ENCODE measurements at regions not wholly inside any gene's neighbourhood (a gene's known extent, or its start where the extent isn't known, plus 50 kb on each side); places are given as distances from the start of the nearest gene placed in this dataset.

- DNase-seq (ENCODE audit: low read depth in 1 of 2, low spot score in 2 of 2) (no peak), FAIRE-seq (no peak)
- H2AK5ac ChIP-seq (ENCODE audit: low read depth, low read length) = no peak overlapping the region
- no peak overlapping the region for H2AFZ ChIP-seq (ENCODE audit: low read length)
- no peak overlapping the region for H3K18ac ChIP-seq (ENCODE audit: extremely low read depth, low read length)
- peaks cover 2 to 18% (median 10%) of the 10 kb centered on the region in 4 experiments; a peak in 3 of 7 replicates for H3K4me1 ChIP-seq (replicated peaks in 1 of 4; ENCODE audit: control insufficient read depth in 3 of 4, insufficient read depth in 4 of 4, low read length in 3 of 4)
- H3K4me2 ChIP-seq (ENCODE audit: insufficient read depth in 1 of 2, low read depth in 2 of 2, low read length in 2 of 2) = 0 out of 4 replicates have a peak overlapping the region, but pooled peaks have one; percentile 4 to 25
- no peak overlapping the region for H2BK120ac ChIP-seq (replicated peaks; ENCODE audit: low read depth, low read length)
- no peak overlapping the region for H2BK12ac ChIP-seq (ENCODE audit: low read depth, low read length)
- H3K9ac ChIP-seq (replicated peaks in 1 of 4; ENCODE audit: extremely low read depth in 1 of 4, low read depth in 3 of 4, low read length in 3 of 4) = no peak overlapping the region
- no peak overlapping the region for H3K27ac ChIP-seq (ENCODE audit: low read depth, low read length)
- H3K4me3 ChIP-seq (ENCODE audit: extremely low read depth in 1 of 4, insufficient read depth in 2 of 4, low read depth in 3 of 4, low read length in 4 of 4) = no peak overlapping the region
- peaks cover 0 to 2% (median 0%) of the 10 kb centered on the region in 4 experiments; a peak in 3 of 7 replicates for H3K27me3 ChIP-seq (replicated peaks in 1 of 4; ENCODE audit: control insufficient read depth in 3 of 4, extremely low read depth in 1 of 4, insufficient read depth in 3 of 4, low read length in 3 of 4)
- H2BK5ac ChIP-seq (ENCODE audit: low read depth, low read length) = no peak overlapping the region
- H4K20me1 ChIP-seq (replicated peaks in 1 of 2; ENCODE audit: control insufficient read depth in 1 of 2, insufficient read depth in 2 of 2, low read length in 2 of 2) = no peaks in the 10 kb centered on the region
- H3K79me1 ChIP-seq (ENCODE audit: low read depth, low read length) = no peaks in the 10 kb centered on the region
- H2BK20ac ChIP-seq (ENCODE audit: low read length) = no peak overlapping the region
- H3K4ac ChIP-seq (replicated peaks; ENCODE audit: insufficient read length, low read depth, low read length) = no peak overlapping the region
- H3K23me2 ChIP-seq (ENCODE audit: low read depth, low read length) = no peaks in the 10 kb centered on the region
- H2BK15ac ChIP-seq (ENCODE audit: low read length) = no peak overlapping the region
- H4K5ac ChIP-seq (ENCODE audit: insufficient read length, low read depth, low read length) = no peak overlapping the region
- POLR2A ChIA-PET (ENCODE audit: partially characterized antibody) = no interaction called here
- no peak overlapping the region for H3K56ac ChIP-seq (replicated peaks; ENCODE audit: insufficient read length, low read depth, low read length)
- H3K23ac ChIP-seq (ENCODE audit: insufficient read length) = no peak overlapping the region
- CTCF ChIA-PET (ENCODE audit: partially characterized antibody) = no interaction called here
- no peak for TF ChIP-seq TAF1 (IDR thresholded peaks at IDR 0.05; ENCODE audit: low read depth, low read length)
- TF ChIP-seq SAP30 (IDR thresholded peaks at IDR 0.05; ENCODE audit: insufficient read depth, insufficient replicate concordance, low read length) = no peak
- H3K79me2 ChIP-seq (ENCODE audit: control insufficient read depth in 1 of 2, insufficient read depth in 2 of 2, low read length in 2 of 2) = no peaks in the 10 kb centered on the region
- 92% methylated on average over 5 of the region's 5 CpGs; no CpG with 5 or more reads in 1 of the 2 experiments for WGBS, 2 experiments (ENCODE audit: extremely low coverage in 1 of 2, insufficient coverage in 1 of 2, insufficient read length in 1 of 2, insufficient replicate concordance in 2 of 2, low coverage in 1 of 2, low lambda C conversion rate in 2 of 2, missing lambda C conversion rate in 1 of 2)
- H3K9me3 ChIP-seq (ENCODE audit: insufficient read depth in 2 of 2, low read depth in 1 of 2, low read length in 1 of 2) = no peaks in the 10 kb centered on the region
- H3K14ac ChIP-seq (ENCODE audit: insufficient read length) = no peak overlapping the region
- no peaks in the 10 kb centered on the region for H3K36me3 ChIP-seq (ENCODE audit: control insufficient read depth in 2 of 4, insufficient read depth in 4 of 4, low read length in 3 of 4)
- H4K8ac ChIP-seq (ENCODE audit: extremely low read depth, insufficient read depth, low read length) = no peak overlapping the region
- no peak overlapping the region for H4K91ac ChIP-seq (replicated peaks; ENCODE audit: insufficient read length, low read length)
Measured at GRCh38 chr1:96464522-96464921, 257.1 kb upstream of the PTBP2 start.

Measured in H1 (cell line).